ENCODE measurements at regions not wholly inside any gene's neighbourhood (a gene's known extent, or its start where the extent isn't known, plus 50 kb on each side); places are given as distances from the start of the nearest gene placed in this dataset.

DNA sequence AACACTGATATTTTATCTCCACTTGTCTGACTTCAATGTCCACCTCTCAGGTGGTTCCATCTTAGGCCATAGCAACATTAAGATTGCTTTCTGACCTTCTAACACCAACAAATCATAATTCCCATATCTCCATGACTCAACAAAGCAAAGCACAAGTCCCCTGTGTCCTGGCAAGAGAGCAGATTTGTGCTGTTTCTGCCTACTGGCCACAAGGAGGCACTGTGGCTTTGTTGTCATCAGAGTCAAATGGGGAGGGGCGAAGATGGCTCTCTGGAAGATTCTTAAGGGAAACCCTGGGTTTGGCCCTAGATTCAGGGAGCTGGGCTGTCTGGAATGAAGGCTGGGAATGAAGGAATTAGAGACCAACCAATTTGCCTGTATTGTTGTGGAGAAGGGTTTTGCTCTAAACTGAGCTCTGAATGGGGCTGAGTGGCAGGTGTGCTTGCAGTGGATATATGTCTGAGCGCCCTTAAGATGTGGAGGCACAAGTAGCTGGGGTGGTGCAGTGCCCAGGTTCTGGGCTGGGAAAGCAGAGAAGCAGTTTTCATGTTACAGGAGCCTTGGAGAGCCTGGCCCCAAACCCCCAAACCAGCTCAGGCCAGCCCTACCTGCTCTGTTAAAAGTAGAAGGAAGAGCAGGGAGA, 154.8 kb upstream of the PRSS58 start (continued):
- TF ChIP-seq, protein P1, sequence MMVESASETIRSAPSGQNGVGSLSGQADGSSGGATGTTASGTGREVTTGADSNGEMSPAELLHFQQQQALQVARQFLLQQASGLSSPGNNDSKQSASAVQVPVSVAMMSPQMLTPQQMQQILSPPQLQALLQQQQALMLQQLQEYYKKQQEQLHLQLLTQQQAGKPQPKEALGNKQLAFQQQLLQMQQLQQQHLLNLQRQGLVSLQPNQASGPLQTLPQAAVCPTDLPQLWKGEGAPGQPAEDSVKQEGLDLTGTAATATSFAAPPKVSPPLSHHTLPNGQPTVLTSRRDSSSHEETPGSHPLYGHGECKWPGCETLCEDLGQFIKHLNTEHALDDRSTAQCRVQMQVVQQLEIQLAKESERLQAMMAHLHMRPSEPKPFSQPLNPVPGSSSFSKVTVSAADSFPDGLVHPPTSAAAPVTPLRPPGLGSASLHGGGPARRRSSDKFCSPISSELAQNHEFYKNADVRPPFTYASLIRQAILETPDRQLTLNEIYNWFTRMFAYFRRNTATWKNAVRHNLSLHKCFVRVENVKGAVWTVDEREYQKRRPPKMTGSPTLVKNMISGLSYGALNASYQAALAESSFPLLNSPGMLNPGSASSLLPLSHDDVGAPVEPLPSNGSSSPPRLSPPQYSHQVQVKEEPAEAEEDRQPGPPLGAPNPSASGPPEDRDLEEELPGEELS (CRISPR knock-in tag; IDR thresholded peaks at IDR 0.05), result no peak
- TF ChIP-seq NR1H2 (CRISPR knock-in tag; IDR thresholded peaks at IDR 0.05), result no peak
- TF ChIP-seq MYBL2 (CRISPR knock-in tag; IDR thresholded peaks at IDR 0.05), result no peak
- TF ChIP-seq CREB1 (CRISPR knock-in tag; IDR thresholded peaks at IDR 0.05), result no peak

DNA sequence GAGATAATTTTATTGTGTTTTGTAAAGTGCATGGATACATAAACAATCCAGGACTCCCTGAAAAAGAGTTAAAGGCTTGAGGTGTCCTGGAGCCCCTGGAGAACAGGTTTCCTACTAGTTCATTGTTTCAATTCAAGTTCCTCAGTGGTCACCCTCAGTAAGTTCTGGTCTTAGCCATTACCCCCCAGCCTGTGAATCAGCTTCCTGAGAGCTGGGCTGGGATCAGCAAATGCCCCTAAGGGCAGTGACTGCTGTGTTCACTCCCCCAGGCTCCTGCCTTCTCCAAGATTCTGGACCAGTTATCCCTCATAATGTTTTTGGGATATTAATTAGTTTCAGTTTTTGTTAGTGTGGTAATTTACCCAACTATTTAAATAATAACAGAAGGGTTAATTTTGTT, 151.6 kb upstream of the PRSS58 start:
- H3K27ac Mint-ChIP-seq, result no peak overlapping the region

DNA sequence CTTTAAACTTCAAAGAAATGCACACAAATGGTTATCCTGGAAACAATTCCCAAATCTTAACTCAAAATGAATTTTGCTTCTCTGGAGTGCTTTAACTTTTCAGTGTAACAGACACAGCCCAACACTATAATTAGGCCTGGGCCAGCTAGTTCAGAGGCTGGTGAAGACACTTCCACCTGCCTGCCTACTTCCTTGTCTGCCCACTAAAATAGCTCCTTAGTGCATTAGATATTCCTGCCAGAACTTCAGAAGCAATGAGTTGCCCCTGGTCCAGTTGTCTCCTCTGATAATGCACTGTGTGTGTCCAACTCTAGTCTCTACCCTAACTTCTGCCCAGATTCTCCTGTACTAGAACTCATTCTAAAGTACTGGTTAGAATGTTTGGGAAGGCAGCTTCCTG, 150.9 kb upstream of the PRSS58 start:
- Mint-ChIP-seq H3K27ac (no peak overlapping the region), H3K4me3 (no peak overlapping the region), H3K36me3 (no peaks in the 10 kb centered on the region), H3K4me1 (peaks cover 3% of the 10 kb centered on the region; the same call in 1 of the 2 replicates), H3K27me3 (ENCODE audit: low read depth) (no peaks in the 10 kb centered on the region; the same call in 1 of the 2 replicates), H3K9me3 (no peaks in the 10 kb centered on the region)
- POLR2A ChIA-PET, result interaction anchor here (1.7 kb wide), 1 partner anchor 43 kb away, joined by 3 read pairs; no protein-coding TSS in a partner anchor
- no peak for DNase-seq (ENCODE audit: low spot score)
- CTCF ChIA-PET, result interaction anchor here (1.0 to 2.1 kb wide), 6 partner anchors 15 to 70 kb away, joined by 3 to 5 read pairs (median 3); no protein-coding TSS in a partner anchor
- ATAC-seq, result no peak
- TF ChIP-seq ZNF416 (CRISPR knock-in tag; IDR thresholded peaks at IDR 0.05) (no peak), KAT7 (CRISPR knock-in tag; IDR thresholded peaks at IDR 0.05; ENCODE audit: borderline replicate concordance) (no peak), ZNF219 (CRISPR knock-in tag; IDR thresholded peaks at IDR 0.05; ENCODE audit: borderline replicate concordance) (no peak), CBFB (CRISPR knock-in tag; IDR thresholded peaks at IDR 0.05; ENCODE audit: low read depth) (no peak), ZBTB21 (CRISPR knock-in tag; IDR thresholded peaks at IDR 0.05; ENCODE audit: borderline replicate concordance) (no peak), EMX1 (CRISPR knock-in tag; IDR thresholded peaks at IDR 0.05) (no peak)
- TF ChIP-seq, protein P2, sequence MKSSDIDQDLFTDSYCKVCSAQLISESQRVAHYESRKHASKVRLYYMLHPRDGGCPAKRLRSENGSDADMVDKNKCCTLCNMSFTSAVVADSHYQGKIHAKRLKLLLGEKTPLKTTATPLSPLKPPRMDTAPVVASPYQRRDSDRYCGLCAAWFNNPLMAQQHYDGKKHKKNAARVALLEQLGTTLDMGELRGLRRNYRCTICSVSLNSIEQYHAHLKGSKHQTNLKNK (CRISPR knock-in tag; IDR thresholded peaks at IDR 0.05), result no peak
- TF ChIP-seq, protein P3, sequence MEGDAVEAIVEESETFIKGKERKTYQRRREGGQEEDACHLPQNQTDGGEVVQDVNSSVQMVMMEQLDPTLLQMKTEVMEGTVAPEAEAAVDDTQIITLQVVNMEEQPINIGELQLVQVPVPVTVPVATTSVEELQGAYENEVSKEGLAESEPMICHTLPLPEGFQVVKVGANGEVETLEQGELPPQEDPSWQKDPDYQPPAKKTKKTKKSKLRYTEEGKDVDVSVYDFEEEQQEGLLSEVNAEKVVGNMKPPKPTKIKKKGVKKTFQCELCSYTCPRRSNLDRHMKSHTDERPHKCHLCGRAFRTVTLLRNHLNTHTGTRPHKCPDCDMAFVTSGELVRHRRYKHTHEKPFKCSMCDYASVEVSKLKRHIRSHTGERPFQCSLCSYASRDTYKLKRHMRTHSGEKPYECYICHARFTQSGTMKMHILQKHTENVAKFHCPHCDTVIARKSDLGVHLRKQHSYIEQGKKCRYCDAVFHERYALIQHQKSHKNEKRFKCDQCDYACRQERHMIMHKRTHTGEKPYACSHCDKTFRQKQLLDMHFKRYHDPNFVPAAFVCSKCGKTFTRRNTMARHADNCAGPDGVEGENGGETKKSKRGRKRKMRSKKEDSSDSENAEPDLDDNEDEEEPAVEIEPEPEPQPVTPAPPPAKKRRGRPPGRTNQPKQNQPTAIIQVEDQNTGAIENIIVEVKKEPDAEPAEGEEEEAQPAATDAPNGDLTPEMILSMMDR (IDR thresholded peaks at IDR 0.05), result no peak
- TF ChIP-seq, protein P4, sequence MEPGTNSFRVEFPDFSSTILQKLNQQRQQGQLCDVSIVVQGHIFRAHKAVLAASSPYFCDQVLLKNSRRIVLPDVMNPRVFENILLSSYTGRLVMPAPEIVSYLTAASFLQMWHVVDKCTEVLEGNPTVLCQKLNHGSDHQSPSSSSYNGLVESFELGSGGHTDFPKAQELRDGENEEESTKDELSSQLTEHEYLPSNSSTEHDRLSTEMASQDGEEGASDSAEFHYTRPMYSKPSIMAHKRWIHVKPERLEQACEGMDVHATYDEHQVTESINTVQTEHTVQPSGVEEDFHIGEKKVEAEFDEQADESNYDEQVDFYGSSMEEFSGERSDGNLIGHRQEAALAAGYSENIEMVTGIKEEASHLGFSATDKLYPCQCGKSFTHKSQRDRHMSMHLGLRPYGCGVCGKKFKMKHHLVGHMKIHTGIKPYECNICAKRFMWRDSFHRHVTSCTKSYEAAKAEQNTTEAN (CRISPR knock-in tag; IDR thresholded peaks at IDR 0.05), result no peak

More for the DNA sequence above, 151.6 kb upstream of the PRSS58 start:
- DNase-seq (ENCODE audit: low spot score) (no peak), ATAC-seq (no peak)
- ChIA-PET CTCF (interaction anchor here (1.0 kb wide), 1 partner anchor 16 kb away, joined by 3 read pairs; no protein-coding TSS in a partner anchor), POLR2A (no interaction called here)
- H3K36me3 Mint-ChIP-seq, result no peaks in the 10 kb centered on the region
- peaks cover 3% of the 10 kb centered on the region; the same call in 1 of the 2 replicates for H3K4me1 Mint-ChIP-seq
- H3K4me3 Mint-ChIP-seq, result no peak overlapping the region
- H3K27me3 Mint-ChIP-seq (ENCODE audit: low read depth), result no peaks in the 10 kb centered on the region; the same call in 1 of the 2 replicates
- no peaks in the 10 kb centered on the region for H3K9me3 Mint-ChIP-seq
- TF ChIP-seq TP53 (CRISPR knock-in tag; IDR thresholded peaks at IDR 0.05), result no peak
- TF ChIP-seq FOXJ3 (CRISPR knock-in tag; IDR thresholded peaks at IDR 0.05; ENCODE audit: borderline replicate concordance), result no peak
- no peak for TF ChIP-seq SMAD4 (CRISPR knock-in tag; IDR thresholded peaks at IDR 0.05)
- TF ChIP-seq, protein P5, sequence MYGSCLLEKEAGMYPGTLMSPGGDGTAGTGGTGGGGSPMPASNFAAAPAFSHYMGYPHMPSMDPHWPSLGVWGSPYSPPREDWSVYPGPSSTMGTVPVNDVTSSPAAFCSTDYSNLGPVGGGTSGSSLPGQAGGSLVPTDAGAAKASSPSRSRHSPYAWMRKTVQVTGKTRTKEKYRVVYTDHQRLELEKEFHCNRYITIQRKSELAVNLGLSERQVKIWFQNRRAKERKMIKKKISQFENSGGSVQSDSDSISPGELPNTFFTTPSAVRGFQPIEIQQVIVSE (CRISPR knock-in tag; IDR thresholded peaks at IDR 0.05; ENCODE audit: borderline replicate concordance), result no peak
- no peak for TF ChIP-seq NR2C2 (CRISPR knock-in tag; IDR thresholded peaks at IDR 0.05)
- no peak for TF ChIP-seq PRRX2 (CRISPR knock-in tag; IDR thresholded peaks at IDR 0.05)
- TF ChIP-seq FOXK1 (CRISPR knock-in tag; IDR thresholded peaks at IDR 0.05), result no peak
- TF ChIP-seq ZNF423 (CRISPR knock-in tag; IDR thresholded peaks at IDR 0.05), result no peak
- TF ChIP-seq, protein P6, sequence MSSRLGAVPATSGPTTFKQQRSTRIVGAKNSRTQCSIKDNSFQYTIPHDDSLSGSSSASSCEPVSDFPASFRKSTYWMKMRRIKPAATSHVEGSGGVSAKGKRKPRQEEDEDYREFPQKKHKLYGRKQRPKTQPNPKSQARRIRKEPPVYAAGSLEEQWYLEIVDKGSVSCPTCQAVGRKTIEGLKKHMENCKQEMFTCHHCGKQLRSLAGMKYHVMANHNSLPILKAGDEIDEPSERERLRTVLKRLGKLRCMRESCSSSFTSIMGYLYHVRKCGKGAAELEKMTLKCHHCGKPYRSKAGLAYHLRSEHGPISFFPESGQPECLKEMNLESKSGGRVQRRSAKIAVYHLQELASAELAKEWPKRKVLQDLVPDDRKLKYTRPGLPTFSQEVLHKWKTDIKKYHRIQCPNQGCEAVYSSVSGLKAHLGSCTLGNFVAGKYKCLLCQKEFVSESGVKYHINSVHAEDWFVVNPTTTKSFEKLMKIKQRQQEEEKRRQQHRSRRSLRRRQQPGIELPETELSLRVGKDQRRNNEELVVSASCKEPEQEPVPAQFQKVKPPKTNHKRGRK (CRISPR knock-in tag; IDR thresholded peaks at IDR 0.05; ENCODE audit: borderline replicate concordance), result no peak
- TF ChIP-seq, protein P7, sequence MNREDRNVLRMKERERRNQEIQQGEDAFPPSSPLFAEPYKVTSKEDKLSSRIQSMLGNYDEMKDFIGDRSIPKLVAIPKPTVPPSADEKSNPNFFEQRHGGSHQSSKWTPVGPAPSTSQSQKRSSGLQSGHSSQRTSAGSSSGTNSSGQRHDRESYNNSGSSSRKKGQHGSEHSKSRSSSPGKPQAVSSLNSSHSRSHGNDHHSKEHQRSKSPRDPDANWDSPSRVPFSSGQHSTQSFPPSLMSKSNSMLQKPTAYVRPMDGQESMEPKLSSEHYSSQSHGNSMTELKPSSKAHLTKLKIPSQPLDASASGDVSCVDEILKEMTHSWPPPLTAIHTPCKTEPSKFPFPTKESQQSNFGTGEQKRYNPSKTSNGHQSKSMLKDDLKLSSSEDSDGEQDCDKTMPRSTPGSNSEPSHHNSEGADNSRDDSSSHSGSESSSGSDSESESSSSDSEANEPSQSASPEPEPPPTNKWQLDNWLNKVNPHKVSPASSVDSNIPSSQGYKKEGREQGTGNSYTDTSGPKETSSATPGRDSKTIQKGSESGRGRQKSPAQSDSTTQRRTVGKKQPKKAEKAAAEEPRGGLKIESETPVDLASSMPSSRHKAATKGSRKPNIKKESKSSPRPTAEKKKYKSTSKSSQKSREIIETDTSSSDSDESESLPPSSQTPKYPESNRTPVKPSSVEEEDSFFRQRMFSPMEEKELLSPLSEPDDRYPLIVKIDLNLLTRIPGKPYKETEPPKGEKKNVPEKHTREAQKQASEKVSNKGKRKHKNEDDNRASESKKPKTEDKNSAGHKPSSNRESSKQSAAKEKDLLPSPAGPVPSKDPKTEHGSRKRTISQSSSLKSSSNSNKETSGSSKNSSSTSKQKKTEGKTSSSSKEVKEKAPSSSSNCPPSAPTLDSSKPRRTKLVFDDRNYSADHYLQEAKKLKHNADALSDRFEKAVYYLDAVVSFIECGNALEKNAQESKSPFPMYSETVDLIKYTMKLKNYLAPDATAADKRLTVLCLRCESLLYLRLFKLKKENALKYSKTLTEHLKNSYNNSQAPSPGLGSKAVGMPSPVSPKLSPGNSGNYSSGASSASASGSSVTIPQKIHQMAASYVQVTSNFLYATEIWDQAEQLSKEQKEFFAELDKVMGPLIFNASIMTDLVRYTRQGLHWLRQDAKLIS (CRISPR knock-in tag; IDR thresholded peaks at IDR 0.05; ENCODE audit: borderline replicate concordance), result no peak
- no peak for TF ChIP-seq GRHL2 (CRISPR knock-in tag; IDR thresholded peaks at IDR 0.05; ENCODE audit: insufficient replicate concordance, severe bottlenecking)
